NAMALWA (cell line): ENCODE measurements at regions not wholly inside any gene's neighbourhood (a gene's known extent, or its start where the extent isn't known, plus 50 kb on each side); places are given as distances from the start of the nearest gene placed in this dataset.

Experiments
- DNase-seq: peaks from one replicate; pipeline ENCODE4 v3.0.0-alpha.2; 2015; ENCODE audit warnings: low spot score

GRCh38 chr1:229210844-229211243 lies 60.1 kb upstream of the RAB4A start:
- no peak for DNase-seq

GRCh38 chr1:229213797-229214196 lies 57.1 kb upstream of the RAB4A start:
- DNase-seq = no peak

- DNase-seq = no peak
These were observed 53.2 kb upstream of the RAB4A start for GRCh38 chr1:229217716-229218115.

GRCh38 chr1:229218612-229219025 lies 52.3 kb upstream of the RAB4A start:
- no peak for DNase-seq

GRCh38 chr1:229220163-229220846 lies 50.6 kb upstream of the RAB4A start:
- DNase-seq = no peak

- no peak for DNase-seq
These were observed 49.5 kb upstream of the RAB4A start for GRCh38 chr1:229221106-229222019.
